Esophagus muscularis mucosa (tissue), 4 donors: ENCODE measurements at regions not wholly inside any gene's neighbourhood (a gene's known extent, or its start where the extent isn't known, plus 50 kb on each side); places are given as distances from the start of the nearest gene placed in this dataset.

Source experiments
- DNase-seq: peaks from one replicate; pipeline ENCODE4 v3.0.0-alpha.2; 2017; ENCODE audit errors: extremely low spot score
- H3K27ac ChIP-seq, 4 donors: fragments of 200-600 bp; sonication (generic); replicated peaks in 1 of 4; 1 replicate in 3 of 4; 2 replicates in 1 of 4; pipeline ENCODE4 v1.5.1; 2016 to 2019; ENCODE audit warnings: mild to moderate bottlenecking in 1 of 4
- H3K27me3 ChIP-seq, 4 donors: fragments of 200-600 bp; sonication (generic); one replicate each; pipeline versions ENCODE4 v1.5.1 to v1.6.0; 2016 to 2019
- H3K36me3 ChIP-seq, 4 donors: fragments of 200-600 bp; sonication (generic); one replicate each; pipeline ENCODE4 v1.5.1; 2016 to 2019
- H3K4me1 ChIP-seq, 4 donors: fragments of 200-600 bp; sonication (generic); one replicate each; pipeline ENCODE4 v1.5.1; 2016 to 2019
- H3K4me3 ChIP-seq, 4 donors: fragments of 200-600 bp; sonication (generic); 1 replicate in 2 of 4; 2 replicates in 2 of 4; pipeline ENCODE4 v1.5.1; 2016 to 2019; ENCODE audit warnings: mild to moderate bottlenecking in 4 of 4, moderate library complexity in 1 of 4
- H3K9me3 ChIP-seq, 4 donors: fragments of 200-600 bp; sonication (generic); 1 replicate in 3 of 4; 2 replicates in 1 of 4; pipeline ENCODE4 v1.5.1; 2016 to 2019
- EP300 ChIP-seq: sonication (generic); formaldehyde crosslinking; IDR thresholded peaks from one replicate; pipeline ENCODE4 v1.6.1; 2017; ENCODE audit warnings: antibody characterized with exemption
- POLR2A ChIP-seq: fragments of 450-650 bp; IDR thresholded peaks from one replicate; pipeline ENCODE4 v1.6.1; 2017; ENCODE audit warnings: antibody characterized with exemption, moderate library complexity, mild to moderate bottlenecking, low read depth
- POLR2AphosphoS5 ChIP-seq, 2 donors: sonication (generic); formaldehyde crosslinking; IDR thresholded peaks; one replicate each; pipeline ENCODE4 v1.6.1; 2017; ENCODE audit warnings: antibody characterized with exemption in 2 of 2
- WGBS: methylation state at CpG from one replicate; pipeline ENCODE4 v1.1.5; 2018; 5-methylcytosine and 5-hydroxymethylcytosine counted together
- intact Hi-C: fragments of 100-400 bp; cut with DNase I; formaldehyde crosslinking; loops from one replicate; pipeline ENCODE4 v1.15.1; 2023
- TF ChIP-seq, protein P1 (sequence below), 3 experiments: fragments of 200-600 bp in 2 of 3; fragments of 450-650 bp in 1 of 3; sonication (generic) in 2 of 3; IDR thresholded peaks; one replicate each; pipeline ENCODE4 v1.5.1; 2017 to 2019; ENCODE audit warnings: antibody characterized with exemption in 3 of 3, mild to moderate bottlenecking in 2 of 3, moderate library complexity in 1 of 3

DNA sequence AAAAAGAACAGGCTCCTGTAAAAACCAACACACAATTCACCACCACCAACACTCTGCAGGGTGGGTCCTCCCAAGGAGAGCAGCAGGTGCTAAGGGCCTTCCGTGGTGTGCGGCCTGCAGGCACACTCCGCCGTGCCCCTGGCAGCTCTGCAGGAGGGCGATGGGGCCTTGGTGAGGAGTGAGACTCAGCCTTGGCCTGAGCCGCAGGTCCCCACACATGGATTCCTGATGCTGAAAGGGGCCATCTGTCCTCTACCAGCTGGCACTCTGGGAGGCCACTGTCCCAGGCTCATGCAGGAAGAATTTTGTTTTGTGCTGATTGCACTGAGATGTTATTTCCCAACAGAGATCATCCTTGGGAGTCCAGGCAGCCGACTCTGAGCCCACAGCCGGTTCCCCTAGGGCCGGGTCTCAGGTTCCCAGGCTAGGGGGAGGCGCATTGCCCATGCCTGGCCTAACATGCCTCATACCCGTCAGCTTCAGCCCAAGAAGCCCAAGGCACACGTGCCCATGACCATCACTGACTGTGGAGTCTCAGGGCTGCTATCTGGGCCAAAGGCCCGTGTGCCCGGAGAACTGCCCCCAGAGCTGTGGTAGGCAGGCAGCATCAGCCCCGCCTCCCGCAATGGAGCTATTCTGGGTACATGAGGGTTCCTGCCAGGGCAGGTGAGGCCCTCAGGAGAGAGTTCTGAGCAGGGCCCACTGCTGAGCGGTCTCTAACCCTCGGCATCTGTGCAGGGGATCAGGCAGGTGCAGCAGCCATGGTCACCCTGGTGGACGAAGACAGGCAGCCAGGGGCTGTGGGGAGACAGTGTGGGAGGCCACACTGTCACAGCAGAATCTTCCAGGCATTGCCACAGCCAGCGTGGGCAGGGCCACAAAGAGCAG, 97.9 kb upstream of the ZNF469 start:
- intact Hi-C loops: no loop called here
- H3K4me3 ChIP-seq: no peak overlapping the region
- H3K4me1 ChIP-seq: peaks cover 0 to 13% (median 11%) of the 10 kb centered on the region in 4 donors
- peaks cover 0 to 28% (median 9%) of the 10 kb centered on the region in 4 donors for H3K9me3 ChIP-seq
- 97% methylated on average over 13 of the region's 20 CpGs for WGBS
- no peak for DNase-seq
- no peak overlapping the region for H3K27ac ChIP-seq
- TF ChIP-seq POLR2AphosphoS5 (IDR thresholded peaks at IDR 0.05) (no peak), EP300 (no peak), POLR2A (no peak)
- TF ChIP-seq, protein P1, sequence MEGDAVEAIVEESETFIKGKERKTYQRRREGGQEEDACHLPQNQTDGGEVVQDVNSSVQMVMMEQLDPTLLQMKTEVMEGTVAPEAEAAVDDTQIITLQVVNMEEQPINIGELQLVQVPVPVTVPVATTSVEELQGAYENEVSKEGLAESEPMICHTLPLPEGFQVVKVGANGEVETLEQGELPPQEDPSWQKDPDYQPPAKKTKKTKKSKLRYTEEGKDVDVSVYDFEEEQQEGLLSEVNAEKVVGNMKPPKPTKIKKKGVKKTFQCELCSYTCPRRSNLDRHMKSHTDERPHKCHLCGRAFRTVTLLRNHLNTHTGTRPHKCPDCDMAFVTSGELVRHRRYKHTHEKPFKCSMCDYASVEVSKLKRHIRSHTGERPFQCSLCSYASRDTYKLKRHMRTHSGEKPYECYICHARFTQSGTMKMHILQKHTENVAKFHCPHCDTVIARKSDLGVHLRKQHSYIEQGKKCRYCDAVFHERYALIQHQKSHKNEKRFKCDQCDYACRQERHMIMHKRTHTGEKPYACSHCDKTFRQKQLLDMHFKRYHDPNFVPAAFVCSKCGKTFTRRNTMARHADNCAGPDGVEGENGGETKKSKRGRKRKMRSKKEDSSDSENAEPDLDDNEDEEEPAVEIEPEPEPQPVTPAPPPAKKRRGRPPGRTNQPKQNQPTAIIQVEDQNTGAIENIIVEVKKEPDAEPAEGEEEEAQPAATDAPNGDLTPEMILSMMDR (IDR thresholded peaks at IDR 0.05): no peak
- no peaks in the 10 kb centered on the region for H3K27me3 ChIP-seq
- H3K36me3 ChIP-seq: no peaks in the 10 kb centered on the region

DNA sequence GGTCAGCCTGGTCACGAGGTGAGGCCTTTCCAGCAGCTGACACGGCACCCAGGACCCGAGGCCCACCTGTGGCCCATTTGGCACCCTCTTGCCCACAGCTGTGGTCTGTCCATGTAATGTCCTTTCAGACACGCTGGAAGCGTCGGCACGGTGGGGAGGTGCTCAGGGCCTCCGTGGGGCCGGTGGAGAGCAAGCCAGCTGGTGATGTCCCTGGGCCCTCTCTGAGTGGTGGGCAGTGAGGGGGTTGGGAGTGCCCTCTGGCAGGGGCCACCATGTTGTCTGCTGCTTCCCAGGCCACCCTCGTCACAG, 97.3 kb upstream of the ZNF469 start:
- Histone ChIP-seq H3K27ac (no peak overlapping the region), H3K9me3 (peaks cover 0 to 28% (median 9%) of the 10 kb centered on the region in 4 donors), H3K4me1 (peaks cover 0 to 13% (median 11%) of the 10 kb centered on the region in 4 donors), H3K27me3 (no peaks in the 10 kb centered on the region), H3K36me3 (no peaks in the 10 kb centered on the region), H3K4me3 (no peak overlapping the region)
- no peak for DNase-seq
- 100% methylated on average over 1 of the region's 10 CpGs for WGBS
- intact Hi-C loops: no loop called here
- TF ChIP-seq POLR2AphosphoS5 (IDR thresholded peaks at IDR 0.05) (no peak), POLR2A (no peak), EP300 (no peak)
- TF ChIP-seq, protein P1 (IDR thresholded peaks at IDR 0.05): no peak

DNA sequence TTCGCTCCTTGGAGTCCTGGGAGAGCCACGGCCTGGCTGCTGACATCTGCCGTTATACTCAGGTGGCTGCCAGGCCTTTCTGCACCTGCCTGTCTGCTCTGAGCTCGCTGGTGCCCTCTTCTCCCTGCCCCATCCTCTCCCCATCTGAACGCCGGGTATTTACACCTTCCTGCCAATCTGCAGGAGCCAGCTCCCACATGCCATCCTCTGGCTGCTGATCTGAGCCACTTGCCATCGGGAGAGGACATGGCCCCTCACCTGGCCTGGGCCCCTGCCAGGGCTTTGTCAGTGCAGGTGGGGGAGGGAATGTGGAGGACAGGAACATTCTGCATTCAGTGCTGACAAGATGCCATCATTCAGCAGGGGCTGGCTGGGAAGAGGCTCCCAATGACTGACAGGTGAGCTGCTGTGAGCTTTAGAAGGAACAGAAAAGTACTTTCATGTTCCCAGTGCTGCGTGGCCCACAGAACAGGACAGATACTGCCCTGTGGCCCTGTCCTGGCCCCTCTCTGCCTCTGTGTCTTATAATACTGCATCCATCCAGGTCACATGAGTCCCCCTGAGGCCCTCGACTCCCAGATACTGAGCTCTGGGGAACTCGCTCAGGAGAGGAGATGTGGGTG, 96.3 kb upstream of the ZNF469 start:
- Histone ChIP-seq H3K4me3 (no peak overlapping the region), H3K9me3 (peaks cover 0 to 28% (median 9%) of the 10 kb centered on the region in 4 donors), H3K4me1 (peaks cover 0 to 13% (median 11%) of the 10 kb centered on the region in 4 donors), H3K27me3 (peaks cover 0 to 6% (median 0%) of the 10 kb centered on the region in 4 donors), H3K27ac (no peak overlapping the region), H3K36me3 (no peaks in the 10 kb centered on the region)
- WGBS: 92% methylated on average over 10 of the region's 10 CpGs
- no peak for DNase-seq
- intact Hi-C loops: no loop called here
- TF ChIP-seq EP300 (no peak), POLR2A (no peak), POLR2AphosphoS5 (IDR thresholded peaks at IDR 0.05) (no peak)
- TF ChIP-seq, protein P1 (IDR thresholded peaks at IDR 0.05): no peak

DNA sequence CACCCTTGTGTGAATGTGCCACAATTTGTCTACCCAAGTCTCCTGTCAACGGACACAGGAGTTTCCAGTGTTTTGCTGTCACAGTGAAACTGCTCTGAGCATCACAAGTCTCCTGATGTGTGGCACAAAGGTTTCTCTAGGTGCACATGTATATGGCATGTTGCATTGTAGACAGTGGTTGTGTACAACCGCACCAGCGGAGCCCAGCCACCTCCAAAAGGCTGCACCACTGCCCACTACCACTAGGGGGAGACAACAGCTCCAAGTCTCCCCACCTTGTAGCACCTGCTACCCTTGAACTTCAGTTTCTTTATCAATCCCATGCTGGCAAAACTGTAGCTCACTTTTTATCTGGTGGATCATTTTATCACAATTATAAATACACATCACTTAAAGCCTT, 95.5 kb upstream of the ZNF469 start:
- Histone ChIP-seq H3K9me3 (peaks cover 0 to 28% (median 9%) of the 10 kb centered on the region in 4 donors), H3K4me3 (no peak overlapping the region), H3K36me3 (no peaks in the 10 kb centered on the region), H3K27me3 (peaks cover 0 to 11% (median 0%) of the 10 kb centered on the region in 4 donors), H3K27ac (no peak overlapping the region), H3K4me1 (peaks cover 0 to 10% (median 8%) of the 10 kb centered on the region in 4 donors)
- TF ChIP-seq EP300 (no peak), POLR2A (no peak)
- TF ChIP-seq, protein P1 (IDR thresholded peaks at IDR 0.05): peak in 1 of 3 experiments; percentile 76
- intact Hi-C loops: no loop called here
- DNase-seq: no peak
- 92% methylated on average over 1 of the region's 3 CpGs for whole genome bisulfite sequencing
